ENCODE measurements at regions not wholly inside any gene's neighbourhood (a gene's known extent, or its start where the extent isn't known, plus 50 kb on each side); places are given as distances from the start of the nearest gene placed in this dataset.
"Not testable (repeated sequence)": the region's sequence is repeated elsewhere in the genome, so short reads cannot be mapped to it uniquely, and the experiment has no call there.

DNA sequence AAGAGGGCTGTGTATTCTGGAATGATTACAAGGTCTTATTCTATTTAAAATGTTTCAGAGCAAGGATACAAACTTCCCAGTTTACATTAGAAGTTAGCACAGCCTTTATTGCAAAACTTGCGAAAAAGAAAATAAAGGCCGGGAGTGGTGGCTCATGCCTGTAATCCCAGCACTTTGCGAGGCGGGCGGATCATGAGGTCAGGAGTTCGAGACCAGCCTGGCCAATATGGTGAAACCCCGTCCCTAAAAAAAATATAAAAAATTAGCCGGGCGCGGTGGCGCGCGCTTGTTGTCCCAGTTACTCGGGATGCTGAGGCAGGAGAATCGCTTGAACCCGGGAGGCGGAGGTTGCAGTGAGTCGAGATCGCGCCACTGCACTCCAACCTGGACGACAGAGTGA, 87.1 kb downstream of the TRIM27 start:
- TF ChIP-seq EZH2 (IDR thresholded peaks at IDR 0.05; ENCODE audit: insufficient read depth, poor library complexity, severe bottlenecking); EZH2phosphoT487 (IDR thresholded peaks at IDR 0.05; ENCODE audit: insufficient read depth, low read depth): not testable (repeated sequence)

Data from GM23248 (cell line).